ENCODE measurements at regions not wholly inside any gene's neighbourhood (a gene's known extent, or its start where the extent isn't known, plus 50 kb on each side); places are given as distances from the start of the nearest gene placed in this dataset.
"Not testable (repeated sequence)": the region's sequence is repeated elsewhere in the genome, so short reads cannot be mapped to it uniquely, and the experiment has no call there.

DNA sequence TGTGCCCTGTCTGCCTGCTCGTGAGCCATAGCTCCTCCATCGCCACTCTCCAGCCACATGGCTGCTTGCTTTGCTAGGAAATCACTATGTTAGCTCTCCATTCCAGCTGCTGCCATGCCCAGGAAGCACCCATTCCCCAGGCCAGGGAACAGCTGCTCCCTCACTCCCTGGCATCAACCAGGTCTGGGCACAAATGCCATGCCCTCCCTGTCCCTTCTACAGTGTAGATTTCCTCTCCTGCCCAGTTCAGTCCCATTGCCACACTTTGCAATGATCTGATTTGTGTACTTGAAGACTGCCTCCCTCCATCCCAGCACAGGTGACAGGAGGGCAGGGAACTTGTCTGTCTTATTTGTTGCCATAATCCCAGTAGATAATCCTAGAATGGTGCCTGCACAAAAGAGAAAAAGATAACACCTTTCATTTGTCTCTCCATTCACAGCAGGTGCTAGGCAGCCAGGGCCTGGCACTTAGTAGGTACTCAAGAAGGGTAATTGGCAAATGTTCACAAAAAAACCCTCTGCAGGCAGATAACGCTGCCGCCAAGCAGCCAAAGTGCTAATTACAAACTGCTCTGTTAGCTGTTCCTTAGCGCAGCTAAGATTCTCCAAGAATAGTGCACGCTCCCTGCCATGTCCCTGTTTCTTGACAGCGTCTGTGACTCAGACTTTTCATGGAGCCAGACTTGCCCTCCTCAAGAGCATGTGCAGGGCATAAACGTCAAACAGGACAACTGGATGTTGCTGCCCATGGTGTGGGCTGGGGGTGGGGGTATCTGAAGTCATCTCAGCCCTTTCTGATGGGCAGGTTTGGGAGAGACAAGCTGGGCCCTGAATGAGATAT is 69.1 kb downstream of the ARL6IP4 start:
- no peaks in the 10 kb centered on the region for H3K36me3 ChIP-seq
- H3K4me3 ChIP-seq (ENCODE audit: low read depth, low read length), result no peak overlapping the region
- DNase-seq, result no peak
- no peaks in the 10 kb centered on the region for H3K9me3 ChIP-seq
- TF ChIP-seq, protein P1, sequence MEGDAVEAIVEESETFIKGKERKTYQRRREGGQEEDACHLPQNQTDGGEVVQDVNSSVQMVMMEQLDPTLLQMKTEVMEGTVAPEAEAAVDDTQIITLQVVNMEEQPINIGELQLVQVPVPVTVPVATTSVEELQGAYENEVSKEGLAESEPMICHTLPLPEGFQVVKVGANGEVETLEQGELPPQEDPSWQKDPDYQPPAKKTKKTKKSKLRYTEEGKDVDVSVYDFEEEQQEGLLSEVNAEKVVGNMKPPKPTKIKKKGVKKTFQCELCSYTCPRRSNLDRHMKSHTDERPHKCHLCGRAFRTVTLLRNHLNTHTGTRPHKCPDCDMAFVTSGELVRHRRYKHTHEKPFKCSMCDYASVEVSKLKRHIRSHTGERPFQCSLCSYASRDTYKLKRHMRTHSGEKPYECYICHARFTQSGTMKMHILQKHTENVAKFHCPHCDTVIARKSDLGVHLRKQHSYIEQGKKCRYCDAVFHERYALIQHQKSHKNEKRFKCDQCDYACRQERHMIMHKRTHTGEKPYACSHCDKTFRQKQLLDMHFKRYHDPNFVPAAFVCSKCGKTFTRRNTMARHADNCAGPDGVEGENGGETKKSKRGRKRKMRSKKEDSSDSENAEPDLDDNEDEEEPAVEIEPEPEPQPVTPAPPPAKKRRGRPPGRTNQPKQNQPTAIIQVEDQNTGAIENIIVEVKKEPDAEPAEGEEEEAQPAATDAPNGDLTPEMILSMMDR (IDR thresholded peaks at IDR 0.05; ENCODE audit: low read depth, low read length), result no peak
- no peaks in the 10 kb centered on the region; the same call in 1 of the 2 replicates for H3K27me3 ChIP-seq
- H3K4me1 ChIP-seq, result no peaks in the 10 kb centered on the region

DNA sequence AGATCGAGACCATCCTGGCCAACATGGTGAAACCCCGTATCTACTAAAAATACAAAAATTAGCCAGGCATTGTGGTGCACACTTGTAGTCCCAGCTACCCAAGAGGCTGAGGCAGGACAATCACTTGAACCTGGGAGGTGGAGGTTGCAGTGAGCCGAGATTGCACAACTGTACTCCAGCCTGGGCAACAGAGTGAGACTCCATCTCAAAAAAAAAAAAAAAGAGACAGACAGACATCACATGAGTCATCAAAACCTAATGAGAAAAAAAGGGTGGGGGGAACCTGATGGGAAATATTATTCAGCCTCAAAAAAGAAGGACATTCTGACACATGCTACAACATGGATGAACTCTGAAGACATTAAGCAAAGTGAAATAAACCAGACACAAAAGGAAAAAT is 67.4 kb downstream of the ARL6IP4 start:
- H3K36me3 ChIP-seq; DNase-seq; H3K9me3 ChIP-seq; H3K4me3 ChIP-seq (ENCODE audit: low read depth, low read length); H3K27me3 ChIP-seq; H3K4me1 ChIP-seq: not testable (repeated sequence)

DNA sequence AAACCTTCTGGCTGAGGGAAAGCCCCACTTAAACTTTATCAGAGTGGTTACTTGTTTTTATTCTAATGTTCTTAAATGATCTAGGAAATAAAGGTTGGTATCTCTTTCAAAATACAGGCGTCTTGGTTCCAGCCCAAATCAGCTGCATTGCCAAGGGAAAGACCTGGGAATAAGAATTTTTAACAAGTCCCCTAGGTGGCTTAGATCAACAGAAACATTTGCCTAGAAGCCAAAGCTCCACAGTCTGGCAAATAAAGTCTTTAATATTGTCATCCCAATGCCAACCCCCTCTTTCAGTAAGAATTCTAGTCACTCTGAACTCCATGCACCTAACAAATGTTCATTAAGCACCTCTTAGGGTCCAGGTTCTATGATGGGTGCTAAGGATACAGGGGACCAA is 66.8 kb downstream of the ARL6IP4 start:
- Histone ChIP-seq H3K36me3 (no peaks in the 10 kb centered on the region), H3K4me1 (no peaks in the 10 kb centered on the region), H3K9me3 (no peaks in the 10 kb centered on the region), H3K4me3 (ENCODE audit: low read depth, low read length) (no peak overlapping the region), H3K27me3 (no peaks in the 10 kb centered on the region; the same call in 1 of the 2 replicates)
- TF ChIP-seq, protein P1 (IDR thresholded peaks at IDR 0.05; ENCODE audit: low read depth, low read length), result no peak
- DNase-seq, result no peak

DNA sequence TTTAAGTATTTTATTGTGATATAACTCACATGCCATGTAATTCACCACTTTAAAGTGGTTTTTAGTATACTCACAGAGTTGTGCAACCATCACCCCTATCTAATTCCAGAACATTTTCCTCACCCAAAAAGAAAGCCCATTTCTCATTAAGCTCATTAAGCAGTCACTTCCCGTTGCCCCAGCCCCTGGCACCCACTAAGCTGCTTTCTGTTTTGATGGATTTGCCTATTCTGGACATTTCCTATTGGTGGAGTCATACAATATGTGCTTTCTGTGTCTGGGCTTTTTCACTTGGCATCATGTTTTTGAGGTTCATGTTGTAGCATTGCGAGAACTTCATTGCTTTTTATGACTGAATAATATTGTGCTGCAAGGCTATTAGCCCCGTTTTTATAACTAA is 66.0 kb downstream of the ARL6IP4 start:
- Histone ChIP-seq H3K4me3 (ENCODE audit: low read depth, low read length) (no peak overlapping the region), H3K4me1 (no peaks in the 10 kb centered on the region), H3K36me3 (no peaks in the 10 kb centered on the region), H3K27me3 (no peaks in the 10 kb centered on the region; the same call in 1 of the 2 replicates), H3K9me3 (no peaks in the 10 kb centered on the region)
- DNase-seq, result no peak
- TF ChIP-seq, protein P1 (IDR thresholded peaks at IDR 0.05; ENCODE audit: low read depth, low read length), result no peak

DNA sequence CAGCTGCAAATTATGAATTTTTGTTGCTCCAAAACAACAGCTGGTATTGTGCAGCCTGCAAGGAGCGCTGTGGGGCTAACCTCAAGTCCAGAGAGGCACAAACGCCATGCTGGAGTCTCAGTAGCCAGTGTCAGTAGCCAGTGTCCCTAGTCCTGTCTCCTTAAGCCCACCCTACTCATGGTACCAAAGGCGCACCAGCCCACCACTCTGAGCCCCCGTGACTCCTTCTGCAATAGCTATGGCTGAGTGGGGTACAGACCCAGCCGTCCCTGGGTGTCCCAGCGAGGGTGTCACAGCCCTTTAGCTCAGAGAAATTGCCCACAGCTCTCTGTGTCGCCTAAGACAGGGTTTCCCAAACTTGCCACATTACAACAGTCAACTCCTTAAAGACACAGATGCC is 65.2 kb downstream of the ARL6IP4 start:
- TF ChIP-seq, protein P1 (IDR thresholded peaks at IDR 0.05; ENCODE audit: low read depth, low read length), result no peak
- Histone ChIP-seq H3K27me3 (no peaks in the 10 kb centered on the region; the same call in 1 of the 2 replicates), H3K9me3 (no peaks in the 10 kb centered on the region), H3K4me3 (ENCODE audit: low read depth, low read length) (no peak overlapping the region), H3K36me3 (no peaks in the 10 kb centered on the region), H3K4me1 (no peaks in the 10 kb centered on the region)
- DNase-seq, result no peak

DNA sequence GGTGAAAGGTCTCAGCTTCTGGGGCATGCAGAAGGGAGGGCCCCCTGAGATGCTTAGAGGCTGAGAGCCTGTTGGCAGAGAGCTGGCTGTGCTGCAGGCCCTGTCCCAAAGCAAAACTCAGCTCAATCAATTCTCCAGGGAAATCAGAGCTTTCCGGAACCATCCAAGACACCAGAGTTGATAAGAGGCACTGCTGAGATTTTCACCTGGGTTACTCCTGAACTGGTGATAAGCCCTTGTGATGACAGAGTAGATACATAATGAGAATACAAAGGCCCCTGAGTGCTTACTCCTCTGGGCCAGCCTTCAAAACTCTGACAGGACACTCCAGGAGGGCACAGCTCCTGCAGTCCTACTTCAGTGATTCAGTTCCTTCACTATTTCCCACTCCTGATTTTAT is 63.9 kb downstream of the ARL6IP4 start:
- Histone ChIP-seq H3K27me3 (no peaks in the 10 kb centered on the region; the same call in 1 of the 2 replicates), H3K4me1 (no peaks in the 10 kb centered on the region), H3K9me3 (no peaks in the 10 kb centered on the region), H3K36me3 (no peaks in the 10 kb centered on the region), H3K4me3 (ENCODE audit: low read depth, low read length) (no peak overlapping the region)
- TF ChIP-seq, protein P1 (IDR thresholded peaks at IDR 0.05; ENCODE audit: low read depth, low read length), result no peak
- no peak for DNase-seq

All from BE2C (cell line).